Inflammatory macrophage treated with lipopolysaccharide for 4 hours (primary cell): ENCODE measurements at regions not wholly inside any gene's neighbourhood (a gene's known extent, or its start where the extent isn't known, plus 50 kb on each side); places are given as distances from the start of the nearest gene placed in this dataset.

Source experiments
- DNase-seq: peaks from one replicate; pipeline ENCODE4 v3.0.0-alpha.2; 2020

- no peak for DNase-seq
Observed at GRCh38 chr11:26053966-26054365, 278.0 kb upstream of the ANO3 start.

GRCh38 chr11:26062660-26063059 lies 269.3 kb upstream of the ANO3 start:
- no peak for DNase-seq

GRCh38 chr11:26063915-26064314 lies 268.0 kb upstream of the ANO3 start:
- DNase-seq: no peak

GRCh38 chr11:26065944-26066343 lies 266.0 kb upstream of the ANO3 start:
- no peak for DNase-seq

- no peak for DNase-seq
Observed at GRCh38 chr11:26070714-26071380, 261.1 kb upstream of the ANO3 start.

- DNase-seq: no peak
Observed at GRCh38 chr11:26072614-26073153, 259.2 kb upstream of the ANO3 start.

GRCh38 chr11:26073646-26074045 lies 258.3 kb upstream of the ANO3 start:
- DNase-seq: no peak

- no peak for DNase-seq
Observed at GRCh38 chr11:26076233-26076990, 255.5 kb upstream of the ANO3 start.

- no peak for DNase-seq
Observed at GRCh38 chr11:26078231-26078821, 253.6 kb upstream of the ANO3 start.

- DNase-seq: no peak
Observed at GRCh38 chr11:26084313-26084712, 247.6 kb upstream of the ANO3 start.

- no peak for DNase-seq
Observed at GRCh38 chr11:26086028-26086427, 245.9 kb upstream of the ANO3 start.

GRCh38 chr11:26087120-26087935 lies 244.6 kb upstream of the ANO3 start:
- no peak for DNase-seq

GRCh38 chr11:26088391-26088790 lies 243.5 kb upstream of the ANO3 start:
- DNase-seq: no peak

GRCh38 chr11:26090651-26091050 lies 241.3 kb upstream of the ANO3 start:
- no peak for DNase-seq

- no peak for DNase-seq
Observed at GRCh38 chr11:26093206-26093605, 238.7 kb upstream of the ANO3 start.

GRCh38 chr11:26095340-26095739 lies 236.6 kb upstream of the ANO3 start:
- DNase-seq: no peak

- DNase-seq: no peak
Observed at GRCh38 chr11:26096451-26096850, 235.5 kb upstream of the ANO3 start.

- no peak for DNase-seq
Observed at GRCh38 chr11:26102325-26102724, 229.6 kb upstream of the ANO3 start.

GRCh38 chr11:26105762-26106423 lies 226.0 kb upstream of the ANO3 start:
- no peak for DNase-seq

GRCh38 chr11:26106726-26107125 lies 225.2 kb upstream of the ANO3 start:
- no peak for DNase-seq

- DNase-seq: no peak
Observed at GRCh38 chr11:26109658-26110368, 222.1 kb upstream of the ANO3 start.

GRCh38 chr11:26112264-26112663 lies 219.7 kb upstream of the ANO3 start:
- DNase-seq: no peak
